ENCODE measurements at regions not wholly inside any gene's neighbourhood (a gene's known extent, or its start where the extent isn't known, plus 50 kb on each side); places are given as distances from the start of the nearest gene placed in this dataset.
"Not testable (repeated sequence)": the region's sequence is repeated elsewhere in the genome, so short reads cannot be mapped to it uniquely, and the experiment has no call there.

DNA sequence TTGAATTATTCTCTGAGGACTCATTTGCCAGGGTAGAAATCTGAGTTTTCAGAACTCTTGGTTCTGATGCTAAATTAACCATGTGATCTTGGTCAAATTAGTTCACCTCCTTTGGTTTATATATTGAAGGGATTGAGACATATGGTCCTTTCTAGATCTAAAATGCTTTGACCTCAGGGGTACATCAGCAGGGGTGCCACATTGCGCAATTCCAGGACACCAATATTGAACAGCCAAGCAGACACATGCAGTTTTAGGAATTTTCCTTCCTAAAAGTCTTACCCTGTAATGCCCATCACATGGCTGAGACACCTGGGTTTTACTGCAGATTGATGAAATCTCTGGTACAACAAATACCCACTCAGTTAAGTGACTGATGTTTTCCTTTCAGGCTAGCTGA lies 254.4 kb upstream of the NCAM1 start:
- ChIA-PET POLR2A (no interaction called here), CTCF (no interaction called here)
- Histone ChIP-seq H3K36me3 (ENCODE audit: insufficient read depth, low read length) (no peaks in the 10 kb centered on the region), H3K27me3 (ENCODE audit: control insufficient read depth in 1 of 2, insufficient read depth in 2 of 2, low read length in 2 of 2) (peaks cover 0 to 6% of the 10 kb centered on the region in 2 experiments), H3K4me1 (ENCODE audit: insufficient read depth, low read length) (no peaks in the 10 kb centered on the region), H3K9me3 (ENCODE audit: control insufficient read depth in 1 of 2, insufficient read depth in 1 of 2, low read length in 2 of 2) (no peaks in the 10 kb centered on the region), H3K4me3 (ENCODE audit: low read length) (no peak overlapping the region), H3K27ac (ENCODE audit: low read depth in 1 of 2, low read length in 2 of 2) (no peak overlapping the region)
- no peak overlapping the region for H3K27ac Mint-ChIP-seq
- ATAC-seq (ENCODE audit: poor library complexity), result no peak
- no peaks in the 10 kb centered on the region for H3K4me1 Mint-ChIP-seq (ENCODE audit: low read depth)
- H3K36me3 Mint-ChIP-seq (ENCODE audit: low read depth), result no peaks in the 10 kb centered on the region
- intact Hi-C loops (cut with DNase I, micrococcal nuclease), result no loop called here
- peaks cover 5% of the 10 kb centered on the region for H3K9me3 Mint-ChIP-seq
- H3K4me3 Mint-ChIP-seq, result no peak overlapping the region
- peaks cover 32% of the 10 kb centered on the region for H3K27me3 Mint-ChIP-seq
- TF ChIP-seq, protein P1, sequence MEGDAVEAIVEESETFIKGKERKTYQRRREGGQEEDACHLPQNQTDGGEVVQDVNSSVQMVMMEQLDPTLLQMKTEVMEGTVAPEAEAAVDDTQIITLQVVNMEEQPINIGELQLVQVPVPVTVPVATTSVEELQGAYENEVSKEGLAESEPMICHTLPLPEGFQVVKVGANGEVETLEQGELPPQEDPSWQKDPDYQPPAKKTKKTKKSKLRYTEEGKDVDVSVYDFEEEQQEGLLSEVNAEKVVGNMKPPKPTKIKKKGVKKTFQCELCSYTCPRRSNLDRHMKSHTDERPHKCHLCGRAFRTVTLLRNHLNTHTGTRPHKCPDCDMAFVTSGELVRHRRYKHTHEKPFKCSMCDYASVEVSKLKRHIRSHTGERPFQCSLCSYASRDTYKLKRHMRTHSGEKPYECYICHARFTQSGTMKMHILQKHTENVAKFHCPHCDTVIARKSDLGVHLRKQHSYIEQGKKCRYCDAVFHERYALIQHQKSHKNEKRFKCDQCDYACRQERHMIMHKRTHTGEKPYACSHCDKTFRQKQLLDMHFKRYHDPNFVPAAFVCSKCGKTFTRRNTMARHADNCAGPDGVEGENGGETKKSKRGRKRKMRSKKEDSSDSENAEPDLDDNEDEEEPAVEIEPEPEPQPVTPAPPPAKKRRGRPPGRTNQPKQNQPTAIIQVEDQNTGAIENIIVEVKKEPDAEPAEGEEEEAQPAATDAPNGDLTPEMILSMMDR (IDR thresholded peaks at IDR 0.05), result no peak
- DNase-seq, result no peak

GRCh38 chr11:112714340-112714739 lies 246.9 kb upstream of the NCAM1 start:
- H3K9me3 Mint-ChIP-seq; H3K4me3 ChIP-seq (ENCODE audit: low read length); POLR2A ChIA-PET; H3K4me1 Mint-ChIP-seq (ENCODE audit: low read depth); H3K27me3 ChIP-seq (ENCODE audit: control insufficient read depth in 1 of 2, insufficient read depth in 2 of 2, low read length in 2 of 2); H3K36me3 Mint-ChIP-seq (ENCODE audit: low read depth); H3K27ac Mint-ChIP-seq; DNase-seq; H3K4me1 ChIP-seq (ENCODE audit: insufficient read depth, low read length); ATAC-seq (ENCODE audit: poor library complexity); H3K27ac ChIP-seq (ENCODE audit: low read depth in 1 of 2, low read length in 2 of 2); H3K36me3 ChIP-seq (ENCODE audit: insufficient read depth, low read length); H3K9me3 ChIP-seq (ENCODE audit: control insufficient read depth in 1 of 2, insufficient read depth in 1 of 2, low read length in 2 of 2); intact Hi-C loops (cut with DNase I, micrococcal nuclease); H3K4me3 Mint-ChIP-seq: not testable (repeated sequence)
- peaks cover 30% of the 10 kb centered on the region for H3K27me3 Mint-ChIP-seq
- CTCF ChIA-PET, result interaction anchor here (0.7 kb wide), 1 partner anchor 1293 kb away, joined by 3 read pairs; no protein-coding TSS in a partner anchor

DNA sequence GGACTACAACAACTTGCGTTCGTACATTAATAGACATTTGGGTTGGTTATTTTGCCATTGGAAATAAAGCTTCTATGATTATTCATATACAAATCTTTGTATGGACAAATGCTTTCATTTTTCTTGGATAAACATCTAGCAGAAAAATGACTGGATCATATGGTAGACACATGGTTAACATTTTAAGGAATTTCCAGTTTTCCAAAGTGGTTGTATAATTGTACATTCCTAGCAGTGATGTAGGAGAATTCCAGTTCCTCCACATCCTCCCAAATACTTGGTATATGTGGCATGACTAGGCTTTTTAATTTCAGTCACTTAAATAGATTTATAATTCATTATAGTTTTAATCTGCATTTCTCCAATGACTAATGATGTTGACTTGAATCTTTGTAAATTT lies 246.2 kb upstream of the NCAM1 start:
- POLR2A ChIA-PET, result no interaction called here
- intact Hi-C loops (cut with DNase I, micrococcal nuclease), result no loop called here
- Mint-ChIP-seq H3K9me3 (no peaks in the 10 kb centered on the region), H3K27ac (no peak overlapping the region), H3K36me3 (ENCODE audit: low read depth) (no peaks in the 10 kb centered on the region), H3K4me3 (no peak overlapping the region), H3K4me1 (ENCODE audit: low read depth) (no peaks in the 10 kb centered on the region), H3K27me3 (peaks cover 25% of the 10 kb centered on the region)
- DNase-seq (no peak), ATAC-seq (ENCODE audit: poor library complexity) (no peak)
- H3K27ac ChIP-seq (ENCODE audit: low read depth in 1 of 2, low read length in 2 of 2), result no peak overlapping the region
- TF ChIP-seq, protein P1 (IDR thresholded peaks at IDR 0.05), result no peak
- H3K36me3 ChIP-seq (ENCODE audit: insufficient read depth, low read length), result no peaks in the 10 kb centered on the region
- no peaks in the 10 kb centered on the region for H3K4me1 ChIP-seq (ENCODE audit: insufficient read depth, low read length)
- H3K27me3 ChIP-seq (ENCODE audit: control insufficient read depth in 1 of 2, insufficient read depth in 2 of 2, low read length in 2 of 2), result peaks cover 3 to 5% of the 10 kb centered on the region in 2 experiments
- CTCF ChIA-PET, result no interaction called here
- H3K9me3 ChIP-seq (ENCODE audit: control insufficient read depth in 1 of 2, insufficient read depth in 1 of 2, low read length in 2 of 2), result no peaks in the 10 kb centered on the region
- H3K4me3 ChIP-seq (ENCODE audit: low read length), result no peak overlapping the region

DNA sequence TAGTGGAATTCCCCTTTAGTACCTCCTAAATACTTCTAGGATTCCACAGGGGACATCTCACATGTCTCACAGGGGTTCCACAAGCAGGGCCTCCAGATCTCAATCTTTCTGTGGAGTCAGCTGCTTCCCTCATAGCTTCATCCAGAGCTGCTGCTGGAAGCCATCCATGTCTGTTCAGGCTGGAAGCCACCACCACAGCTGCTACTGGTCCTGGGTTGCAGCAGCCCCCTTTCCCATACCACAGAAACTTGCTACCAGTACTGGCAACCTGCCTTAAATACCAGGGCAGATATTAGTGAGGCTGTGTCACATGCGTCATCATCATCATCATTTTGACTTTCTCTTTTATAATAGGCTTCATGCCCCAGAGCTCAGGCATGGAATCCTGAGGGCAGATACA lies 242.7 kb upstream of the NCAM1 start:
- no peak for ATAC-seq (ENCODE audit: poor library complexity)
- H3K4me3 Mint-ChIP-seq, result no peak overlapping the region
- H3K4me1 ChIP-seq (ENCODE audit: insufficient read depth, low read length), result no peaks in the 10 kb centered on the region
- H3K27ac Mint-ChIP-seq, result no peak overlapping the region
- no peaks in the 10 kb centered on the region for H3K4me1 Mint-ChIP-seq (ENCODE audit: low read depth)
- no peaks in the 10 kb centered on the region for H3K36me3 Mint-ChIP-seq (ENCODE audit: low read depth)
- CTCF ChIA-PET, result no interaction called here
- POLR2A ChIA-PET, result no interaction called here
- no peak for DNase-seq
- intact Hi-C loops (cut with DNase I, micrococcal nuclease), result no loop called here
- H3K9me3 ChIP-seq (ENCODE audit: control insufficient read depth in 1 of 2, insufficient read depth in 1 of 2, low read length in 2 of 2), result no peaks in the 10 kb centered on the region
- TF ChIP-seq, protein P1 (IDR thresholded peaks at IDR 0.05), result no peak
- H3K9me3 Mint-ChIP-seq, result no peaks in the 10 kb centered on the region
- H3K4me3 ChIP-seq (ENCODE audit: low read length), result no peak overlapping the region
- H3K36me3 ChIP-seq (ENCODE audit: insufficient read depth, low read length), result no peaks in the 10 kb centered on the region
- H3K27me3 ChIP-seq (ENCODE audit: control insufficient read depth in 1 of 2, insufficient read depth in 2 of 2, low read length in 2 of 2), result peaks cover 0 to 7% of the 10 kb centered on the region in 2 experiments
- no peak overlapping the region for H3K27ac ChIP-seq (ENCODE audit: low read depth in 1 of 2, low read length in 2 of 2)
- peaks cover 31% of the 10 kb centered on the region for H3K27me3 Mint-ChIP-seq

All from CD4-positive, alpha-beta T cell (primary cell).